ENCODE measurements at regions not wholly inside any gene's neighbourhood (a gene's known extent, or its start where the extent isn't known, plus 50 kb on each side); places are given as distances from the start of the nearest gene placed in this dataset.
"Not testable (repeated sequence)": the region's sequence is repeated elsewhere in the genome, so short reads cannot be mapped to it uniquely, and the experiment has no call there.

- no peaks in the 10 kb centered on the region for H3K4me1 ChIP-seq
- H3K27ac ChIP-seq = no peak overlapping the region
- no peak for TF ChIP-seq CTCF (IDR thresholded peaks at IDR 0.05)
- TF ChIP-seq POLR2A (IDR thresholded peaks at IDR 0.05) = no peak
- H3K9me3 ChIP-seq = no peaks in the 10 kb centered on the region
- H3K4me3 ChIP-seq = no peak overlapping the region
- no peaks in the 10 kb centered on the region for H3K27me3 ChIP-seq
- no peaks in the 10 kb centered on the region for H3K36me3 ChIP-seq
- intact Hi-C loops (cut with DNase I; ENCODE audit: low total_unique reads) = no loop called here
- DNase-seq = no peak
These were observed 108.5 kb downstream of the KCNK1 start for GRCh38 chr1:233722212-233722979.

DNA sequence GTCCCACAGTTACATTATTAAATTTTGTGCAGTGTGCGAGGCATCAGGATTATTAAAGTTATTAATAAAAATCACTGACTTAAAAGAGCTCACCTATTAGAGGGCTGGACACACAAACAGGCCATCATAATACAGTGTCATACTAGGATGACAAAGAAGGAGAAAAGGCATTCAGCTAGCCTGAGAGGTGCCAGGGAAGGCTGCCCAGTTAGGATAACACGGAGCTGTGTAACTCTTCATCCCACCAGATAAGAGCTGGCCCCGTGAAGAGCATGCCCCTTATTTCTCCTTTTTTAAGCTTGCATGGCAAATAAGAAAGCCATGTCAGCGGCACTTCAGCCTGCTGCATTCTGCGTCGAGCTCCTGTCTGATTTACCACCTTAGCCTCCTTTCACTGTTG, 109.5 kb downstream of the KCNK1 start:
- DNase-seq = no peak
- intact Hi-C loops (cut with DNase I; ENCODE audit: low total_unique reads) = no loop called here
- no peak for TF ChIP-seq CTCF (IDR thresholded peaks at IDR 0.05)
- TF ChIP-seq POLR2A (IDR thresholded peaks at IDR 0.05) = no peak

GRCh38 chr1:233724131-233724631, 110.3 kb downstream of the KCNK1 start:
- H3K36me3 ChIP-seq; H3K4me1 ChIP-seq; H3K4me3 ChIP-seq; H3K27me3 ChIP-seq; H3K9me3 ChIP-seq; H3K27ac ChIP-seq; intact Hi-C loops (cut with DNase I; ENCODE audit: low total_unique reads); DNase-seq: not testable (repeated sequence)

More for the DNA sequence above, 109.5 kb downstream of the KCNK1 start:
- Histone ChIP-seq H3K9me3 (no peaks in the 10 kb centered on the region), H3K36me3 (no peaks in the 10 kb centered on the region), H3K4me1 (no peaks in the 10 kb centered on the region), H3K27ac (no peak overlapping the region), H3K27me3 (no peaks in the 10 kb centered on the region), H3K4me3 (no peak overlapping the region)

- intact Hi-C loops (cut with DNase I; ENCODE audit: low total_unique reads) = no loop called here
- Histone ChIP-seq H3K4me1 (no peaks in the 10 kb centered on the region), H3K27me3 (no peaks in the 10 kb centered on the region), H3K9me3 (no peaks in the 10 kb centered on the region), H3K4me3 (no peak overlapping the region), H3K27ac (no peak overlapping the region), H3K36me3 (no peaks in the 10 kb centered on the region)
- TF ChIP-seq POLR2A (IDR thresholded peaks at IDR 0.05) (no peak), CTCF (IDR thresholded peaks at IDR 0.05) (no peak)
- no peak for DNase-seq
These were observed 111.5 kb downstream of the KCNK1 start for GRCh38 chr1:233725423-233725822.

DNA sequence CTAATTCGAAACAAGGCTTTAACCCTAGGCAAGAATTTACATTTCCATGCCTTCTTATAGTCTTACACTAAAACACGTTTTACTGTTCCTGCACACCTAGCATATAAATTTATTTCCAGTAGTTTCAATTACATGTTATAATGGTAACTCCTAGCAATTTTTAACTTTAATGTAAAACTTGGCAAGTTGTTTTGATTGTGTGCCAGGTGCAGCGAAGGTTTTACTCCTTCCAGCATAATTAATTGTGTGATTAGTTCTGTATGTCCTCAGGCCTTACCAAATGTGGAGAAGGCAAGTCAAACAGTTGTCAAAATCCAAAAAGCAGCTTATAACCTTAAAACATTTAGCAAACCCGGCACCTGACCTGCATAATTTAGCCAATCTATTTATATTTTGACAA, 114.8 kb downstream of the KCNK1 start:
- DNase-seq = no peak
- TF ChIP-seq CTCF (IDR thresholded peaks at IDR 0.05) (no peak), POLR2A (IDR thresholded peaks at IDR 0.05) (no peak)
- intact Hi-C loops (cut with DNase I; ENCODE audit: low total_unique reads) = no loop called here

More for the DNA sequence above, 114.8 kb downstream of the KCNK1 start:
- H3K27me3 ChIP-seq = no peaks in the 10 kb centered on the region
- no peaks in the 10 kb centered on the region for H3K4me1 ChIP-seq
- no peak overlapping the region for H3K27ac ChIP-seq
- H3K36me3 ChIP-seq = no peaks in the 10 kb centered on the region
- H3K4me3 ChIP-seq = no peak overlapping the region
- no peaks in the 10 kb centered on the region for H3K9me3 ChIP-seq
